Motor neuron (in vitro differentiated cells): ENCODE measurements at regions not wholly inside any gene's neighbourhood (a gene's known extent, or its start where the extent isn't known, plus 50 kb on each side); places are given as distances from the start of the nearest gene placed in this dataset.

Experiments
- ATAC-seq, 8 experiments: fragments of 200-7000 bp; cut with Tn5 transposase; replicated peaks in 6 of 8; 2 replicates each; pipeline ENCODE4 v1.8.0; 2021; ENCODE audit warnings: mild to moderate bottlenecking in 8 of 8, moderate library complexity in 8 of 8
- H3K27ac ChIP-seq, 2 donors: fragments of 250-450 bp; sonication (Bioruptor Pico); 2 replicates each; pipeline ENCODE4 v1.9.0; 2021; ENCODE audit warnings: antibody characterized with exemption in 2 of 2, mild to moderate bottlenecking in 2 of 2, moderate library complexity in 1 of 2
- H3K4me1 ChIP-seq, 2 donors: fragments of 250-450 bp; sonication (Bioruptor Pico); replicated peaks in 1 of 2; 2 replicates each; pipeline ENCODE4 v1.6.1; 2021; ENCODE audit warnings: antibody characterized with exemption in 2 of 2, mild to moderate bottlenecking in 2 of 2, moderate library complexity in 1 of 2
- H3K4me3 ChIP-seq, 5 donors: fragments of 250-450 bp; sonication (Bioruptor Pico); 2 replicates each; pipeline ENCODE4 v1.9.0; 2021; ENCODE audit warnings: antibody characterized with exemption in 5 of 5, mild to moderate bottlenecking in 5 of 5, moderate library complexity in 4 of 5
- WGBS, 10 experiments: fragments of 450-650 bp; shearing (Covaris generic); methylation state at CpG; one replicate each; pipeline ENCODE4 v1.0.0; 2022; 5-methylcytosine and 5-hydroxymethylcytosine counted together
- in situ Hi-C, 9 experiments: fragments of 400-800 bp; cut with MboI; loops; one replicate each; pipeline ENCODE4 v1.15.0; 2021; ENCODE audit warnings: low sequenced_read_pairs in 9 of 9, low pct_unique_long_range_greater_than_20kb in 2 of 9; ENCODE audit not compliant: unreplicated experiment in 9 of 9

- in situ Hi-C loops: no loop called here
- no peak for ATAC-seq
- Histone ChIP-seq H3K4me1 (peaks cover 6 to 7% of the 10 kb centered on the region in 2 donors), H3K4me3 (no peak overlapping the region), H3K27ac (no peak overlapping the region)
These were observed 100.1 kb upstream of the SEC61G start for GRCh38 chr7:54859066-54859465.

- in situ Hi-C loops: no loop called here
- peaks cover 10 to 11% of the 10 kb centered on the region in 2 donors for H3K4me1 ChIP-seq
- WGBS, 10 experiments: 0 to 100% (median 79%) methylated on average over 1 to 4 of the region's 4 CpGs; no CpG with 5 or more reads in 2 of the 10 experiments
- H3K27ac ChIP-seq: no peak overlapping the region
- ATAC-seq: no peak
- no peak overlapping the region for H3K4me3 ChIP-seq
These were observed 100.5 kb upstream of the SEC61G start for GRCh38 chr7:54859545-54859944.

- Histone ChIP-seq H3K27ac (no peak overlapping the region), H3K4me1 (peaks cover 12 to 14% of the 10 kb centered on the region in 2 donors), H3K4me3 (no peak overlapping the region)
- 0 to 95% (median 32%) methylated on average over 1 to 4 of the region's 4 CpGs; no CpG with 5 or more reads in 4 of the 10 experiments for WGBS, 10 experiments
- in situ Hi-C loops: no loop called here
- ATAC-seq: no peak
These were observed 101.2 kb upstream of the SEC61G start for GRCh38 chr7:54860003-54860775.

- Histone ChIP-seq H3K4me1 (peaks cover 12 to 14% of the 10 kb centered on the region in 2 donors), H3K27ac (no peak overlapping the region), H3K4me3 (no peak overlapping the region)
- ATAC-seq: no peak
- in situ Hi-C loops: no loop called here
These were observed 101.8 kb upstream of the SEC61G start for GRCh38 chr7:54860843-54861242.

GRCh38 chr7:54864663-54865062 lies 105.7 kb upstream of the SEC61G start:
- no peak overlapping the region for H3K27ac ChIP-seq
- WGBS, 10 experiments: 21 to 96% (median 32%) methylated on average over 2 to 6 of the region's 6 CpGs
- peak in 5 of 8 experiments; percentile 49 to 89 (median 69) for ATAC-seq
- in situ Hi-C loops: no loop called here
- H3K4me1 ChIP-seq: peaks cover 12 to 14% of the 10 kb centered on the region in 2 donors
- no peak overlapping the region for H3K4me3 ChIP-seq

- in situ Hi-C loops: no loop called here
- H3K4me1 ChIP-seq: peaks cover 1 to 3% of the 10 kb centered on the region in 2 donors
- no peak overlapping the region for H3K4me3 ChIP-seq
- no peak for ATAC-seq
- no peak overlapping the region for H3K27ac ChIP-seq
- WGBS, 10 experiments: 29 to 100% (median 89%) methylated on average over 1 of the region's 1 CpG; no CpG with 5 or more reads in 3 of the 10 experiments
These were observed 110.5 kb upstream of the SEC61G start for GRCh38 chr7:54869523-54869922.

- no peak for ATAC-seq
- no peak overlapping the region for H3K27ac ChIP-seq
- in situ Hi-C loops: no loop called here
- no peaks in the 10 kb centered on the region for H3K4me1 ChIP-seq
- no peak overlapping the region for H3K4me3 ChIP-seq
- 0 to 100% (median 18%) methylated on average over 1 of the region's 1 CpG; no CpG with 5 or more reads in 3 of the 10 experiments for WGBS, 10 experiments
These were observed 115.8 kb upstream of the SEC61G start for GRCh38 chr7:54874804-54875203.

GRCh38 chr7:54877683-54878082 lies 118.7 kb upstream of the SEC61G start:
- in situ Hi-C loops: no loop called here

GRCh38 chr7:54878339-54878738 lies 119.3 kb upstream of the SEC61G start:
- Histone ChIP-seq H3K4me3 (no peak overlapping the region), H3K27ac (no peak overlapping the region), H3K4me1 (no peaks in the 10 kb centered on the region)
- in situ Hi-C loops: no loop called here
- 0 to 100% (median 63%) methylated on average over 1 of the region's 1 CpG; no CpG with 5 or more reads in 1 of the 10 experiments for WGBS, 10 experiments
- peak in 1 of 8 experiments; percentile 56 for ATAC-seq

More at GRCh38 chr7:54877683-54878082, 118.7 kb upstream of the SEC61G start:
- no peaks in the 10 kb centered on the region for H3K4me1 ChIP-seq
- H3K4me3 ChIP-seq: no peak overlapping the region
- no peak overlapping the region for H3K27ac ChIP-seq
- ATAC-seq: no peak
- 43 to 100% (median 59%) methylated on average over 1 to 2 of the region's 2 CpGs; no CpG with 5 or more reads in 2 of the 10 experiments for WGBS, 10 experiments

- Histone ChIP-seq H3K4me3 (no peak overlapping the region), H3K4me1 (no peaks in the 10 kb centered on the region), H3K27ac (no peak overlapping the region)
- no peak for ATAC-seq
- 80 to 100% (median 100%) methylated on average over 1 to 2 of the region's 2 CpGs; no CpG with 5 or more reads in 2 of the 10 experiments for WGBS, 10 experiments
- in situ Hi-C loops: no loop called here
These were observed 120.8 kb upstream of the SEC61G start for GRCh38 chr7:54879776-54880175.

- no peak for ATAC-seq
These were observed 121.4 kb upstream of the SEC61G start for GRCh38 chr7:54880326-54880989.

GRCh38 chr7:54881816-54882520 lies 123.0 kb upstream of the SEC61G start:
- no peaks in the 10 kb centered on the region for H3K4me1 ChIP-seq
- no peak overlapping the region for H3K4me3 ChIP-seq
- in situ Hi-C loops: no loop called here
- WGBS, 10 experiments: 0 to 100% (median 59%) methylated on average over 1 to 3 of the region's 3 CpGs; no CpG with 5 or more reads in 2 of the 10 experiments
- H3K27ac ChIP-seq: no peak overlapping the region
- ATAC-seq: no peak

More at GRCh38 chr7:54880326-54880989, 121.4 kb upstream of the SEC61G start:
- in situ Hi-C loops: no loop called here
- no peak overlapping the region for H3K4me3 ChIP-seq
- H3K4me1 ChIP-seq: no peaks in the 10 kb centered on the region
- WGBS, 10 experiments: 13 to 76% (median 54%) methylated on average over 2 to 5 of the region's 11 CpGs
- no peak overlapping the region for H3K27ac ChIP-seq

- no peaks in the 10 kb centered on the region for H3K4me1 ChIP-seq
- ATAC-seq: no peak
- H3K27ac ChIP-seq: no peak overlapping the region
- in situ Hi-C loops: no loop called here
- no peak overlapping the region for H3K4me3 ChIP-seq
- 44 to 100% (median 90%) methylated on average over 1 of the region's 1 CpG; no CpG with 5 or more reads in 4 of the 10 experiments for WGBS, 10 experiments
These were observed 123.7 kb upstream of the SEC61G start for GRCh38 chr7:54882694-54883093.
